HG03442 (cell line): ENCODE measurements at regions not wholly inside any gene's neighbourhood (a gene's known extent, or its start where the extent isn't known, plus 50 kb on each side); places are given as distances from the start of the nearest gene placed in this dataset.

Experiments
- ATAC-seq: cut with Tn5 transposase; IDR thresholded peaks from one replicate; pipeline ENCODE4 v1.9.1; 2021; ENCODE audit warnings: mild to moderate bottlenecking, moderate library complexity; ENCODE audit not compliant: unreplicated experiment

- ATAC-seq: no peak
Measured at GRCh38 chr7:49346195-49346899, 422.0 kb downstream of the CDC14C start.

- ATAC-seq: no peak
Measured at GRCh38 chr7:49367072-49367471, 406.4 kb upstream of the VWC2 start.

GRCh38 chr7:49371771-49372170, 401.7 kb upstream of the VWC2 start:
- ATAC-seq: no peak

GRCh38 chr7:49376817-49377375, 396.5 kb upstream of the VWC2 start:
- no peak for ATAC-seq

- ATAC-seq: no peak
Measured at GRCh38 chr7:49386792-49387191, 386.6 kb upstream of the VWC2 start.

- no peak for ATAC-seq
Measured at GRCh38 chr7:49389871-49390479, 383.5 kb upstream of the VWC2 start.

GRCh38 chr7:49396229-49396628, 377.2 kb upstream of the VWC2 start:
- no peak for ATAC-seq

- ATAC-seq: no peak
Measured at GRCh38 chr7:49397750-49398149, 375.7 kb upstream of the VWC2 start.

- ATAC-seq: no peak
Measured at GRCh38 chr7:49398236-49398635, 375.2 kb upstream of the VWC2 start.

GRCh38 chr7:49398746-49399145, 374.7 kb upstream of the VWC2 start:
- ATAC-seq: no peak

GRCh38 chr7:49400891-49401550, 372.4 kb upstream of the VWC2 start:
- no peak for ATAC-seq

- no peak for ATAC-seq
Measured at GRCh38 chr7:49403844-49404243, 369.6 kb upstream of the VWC2 start.

- no peak for ATAC-seq
Measured at GRCh38 chr7:49407205-49407604, 366.2 kb upstream of the VWC2 start.

GRCh38 chr7:49417034-49417433, 356.4 kb upstream of the VWC2 start:
- no peak for ATAC-seq

- no peak for ATAC-seq
Measured at GRCh38 chr7:49418963-49419362, 354.5 kb upstream of the VWC2 start.

- no peak for ATAC-seq
Measured at GRCh38 chr7:49422564-49422963, 350.9 kb upstream of the VWC2 start.

- no peak for ATAC-seq
Measured at GRCh38 chr7:49424109-49424508, 349.3 kb upstream of the VWC2 start.

- ATAC-seq: no peak
Measured at GRCh38 chr7:49425277-49425818, 348.1 kb upstream of the VWC2 start.

- ATAC-seq: no peak
Measured at GRCh38 chr7:49432254-49432653, 341.2 kb upstream of the VWC2 start.

GRCh38 chr7:49433794-49434193, 339.6 kb upstream of the VWC2 start:
- no peak for ATAC-seq

- no peak for ATAC-seq
Measured at GRCh38 chr7:49434846-49435245, 338.6 kb upstream of the VWC2 start.

- ATAC-seq: no peak
Measured at GRCh38 chr7:49438281-49438680, 335.2 kb upstream of the VWC2 start.
